RWPE2 (cell line): ENCODE measurements at regions not wholly inside any gene's neighbourhood (a gene's known extent, or its start where the extent isn't known, plus 50 kb on each side); places are given as distances from the start of the nearest gene placed in this dataset.
"Not testable (repeated sequence)": the region's sequence is repeated elsewhere in the genome, so short reads cannot be mapped to it uniquely, and the experiment has no call there.

Source experiments
- ATAC-seq: fragments of 200-7000 bp; cut with Tn5 transposase; 3 replicates; pipeline ENCODE4 v1.9.1; 2021; ENCODE audit warnings: low read depth
- DNase-seq: peaks from one replicate; pipeline ENCODE4 v3.0.0-alpha.2; 2020; ENCODE audit warnings: low spot score
- H3K27ac ChIP-seq: fragments of 450-650 bp; 2 replicates; pipeline ENCODE4 v1.5.1; 2017; ENCODE audit warnings: mild to moderate bottlenecking; ENCODE audit not compliant: poor library complexity, severe bottlenecking
- H3K27me3 ChIP-seq: fragments of 250-450 bp; sonication (Bioruptor Pico); 2 replicates; pipeline ENCODE4 v1.5.1; 2021; ENCODE audit warnings: mild to moderate bottlenecking, moderate library complexity; ENCODE audit not compliant: insufficient read depth, poor library complexity, severe bottlenecking
- H3K36me3 ChIP-seq: fragments of 250-450 bp; sonication (Bioruptor Pico); 2 replicates; pipeline ENCODE4 v1.5.1; 2020; ENCODE audit warnings: low read depth, mild to moderate bottlenecking, moderate library complexity
- H3K4me1 ChIP-seq: fragments of 250-450 bp; sonication (Bioruptor Pico); 2 replicates; pipeline ENCODE4 v1.5.1; 2021; ENCODE audit warnings: mild to moderate bottlenecking, moderate library complexity; ENCODE audit not compliant: insufficient read depth, poor library complexity, severe bottlenecking
- H3K4me3 ChIP-seq: fragments of 250-450 bp; sonication (Bioruptor Pico); 2 replicates; pipeline ENCODE4 v1.5.1; 2021; ENCODE audit warnings: mild to moderate bottlenecking, moderate library complexity; ENCODE audit not compliant: severe bottlenecking
- H3K9me3 ChIP-seq: fragments of 250-450 bp; sonication (Bioruptor Pico); 2 replicates; pipeline ENCODE4 v1.5.1; 2021; ENCODE audit warnings: mild to moderate bottlenecking, moderate library complexity; ENCODE audit not compliant: severe bottlenecking
- TF ChIP-seq, protein P1 (sequence below): fragments of 450-650 bp; IDR thresholded peaks from one replicate; pipeline ENCODE4 v1.5.1; 2017; ENCODE audit warnings: mild to moderate bottlenecking, moderate library complexity; ENCODE audit not compliant: poor library complexity, severe bottlenecking

- no peaks in the 10 kb centered on the region for H3K4me1 ChIP-seq
- no peak for ATAC-seq
- H3K4me3 ChIP-seq = no peak overlapping the region
- no peaks in the 10 kb centered on the region for H3K27me3 ChIP-seq
- no peak for DNase-seq
- no peaks in the 10 kb centered on the region for H3K9me3 ChIP-seq
- no peaks in the 10 kb centered on the region for H3K36me3 ChIP-seq
- TF ChIP-seq, protein P1, sequence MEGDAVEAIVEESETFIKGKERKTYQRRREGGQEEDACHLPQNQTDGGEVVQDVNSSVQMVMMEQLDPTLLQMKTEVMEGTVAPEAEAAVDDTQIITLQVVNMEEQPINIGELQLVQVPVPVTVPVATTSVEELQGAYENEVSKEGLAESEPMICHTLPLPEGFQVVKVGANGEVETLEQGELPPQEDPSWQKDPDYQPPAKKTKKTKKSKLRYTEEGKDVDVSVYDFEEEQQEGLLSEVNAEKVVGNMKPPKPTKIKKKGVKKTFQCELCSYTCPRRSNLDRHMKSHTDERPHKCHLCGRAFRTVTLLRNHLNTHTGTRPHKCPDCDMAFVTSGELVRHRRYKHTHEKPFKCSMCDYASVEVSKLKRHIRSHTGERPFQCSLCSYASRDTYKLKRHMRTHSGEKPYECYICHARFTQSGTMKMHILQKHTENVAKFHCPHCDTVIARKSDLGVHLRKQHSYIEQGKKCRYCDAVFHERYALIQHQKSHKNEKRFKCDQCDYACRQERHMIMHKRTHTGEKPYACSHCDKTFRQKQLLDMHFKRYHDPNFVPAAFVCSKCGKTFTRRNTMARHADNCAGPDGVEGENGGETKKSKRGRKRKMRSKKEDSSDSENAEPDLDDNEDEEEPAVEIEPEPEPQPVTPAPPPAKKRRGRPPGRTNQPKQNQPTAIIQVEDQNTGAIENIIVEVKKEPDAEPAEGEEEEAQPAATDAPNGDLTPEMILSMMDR = no peak
- no peak overlapping the region for H3K27ac ChIP-seq
Observed at GRCh38 chr11:89608234-89608966, 101.7 kb upstream of the TRIM77 start.

- Histone ChIP-seq H3K4me3 (no peak overlapping the region), H3K4me1 (no peaks in the 10 kb centered on the region), H3K36me3 (no peaks in the 10 kb centered on the region), H3K9me3 (no peaks in the 10 kb centered on the region), H3K27me3 (no peaks in the 10 kb centered on the region), H3K27ac (no peak overlapping the region)
- TF ChIP-seq, protein P1 = no peak
- DNase-seq (no peak), ATAC-seq (no peak)
Observed at GRCh38 chr11:89612096-89612495, 98.0 kb upstream of the TRIM77 start.

GRCh38 chr11:89613911-89614310 is 96.2 kb upstream of the TRIM77 start:
- TF ChIP-seq, protein P1 = no peak
- Histone ChIP-seq H3K4me3 (no peak overlapping the region), H3K9me3 (no peaks in the 10 kb centered on the region), H3K27me3 (no peaks in the 10 kb centered on the region), H3K27ac (no peak overlapping the region), H3K4me1 (no peaks in the 10 kb centered on the region), H3K36me3 (no peaks in the 10 kb centered on the region)
- no peak for ATAC-seq
- no peak for DNase-seq

GRCh38 chr11:89614428-89614827 is 95.7 kb upstream of the TRIM77 start:
- not testable (repeated sequence) for H3K4me3 ChIP-seq, H3K4me1 ChIP-seq, DNase-seq, H3K27ac ChIP-seq, H3K27me3 ChIP-seq, H3K9me3 ChIP-seq, ATAC-seq, H3K36me3 ChIP-seq

GRCh38 chr11:89615642-89616041 is 94.5 kb upstream of the TRIM77 start:
- H3K9me3 ChIP-seq, ATAC-seq, H3K27ac ChIP-seq, H3K27me3 ChIP-seq, H3K4me3 ChIP-seq, DNase-seq, H3K4me1 ChIP-seq, H3K36me3 ChIP-seq: not testable (repeated sequence)

GRCh38 chr11:89616161-89616560 is 93.9 kb upstream of the TRIM77 start:
- H3K27me3 ChIP-seq, H3K4me3 ChIP-seq, H3K9me3 ChIP-seq, H3K27ac ChIP-seq, DNase-seq, H3K4me1 ChIP-seq, ATAC-seq, H3K36me3 ChIP-seq: not testable (repeated sequence)
